Fibroblast of lung (primary cell): ENCODE measurements at regions not wholly inside any gene's neighbourhood (a gene's known extent, or its start where the extent isn't known, plus 50 kb on each side); places are given as distances from the start of the nearest gene placed in this dataset.

Source experiments
- EZH2 ChIP-seq: IDR thresholded peaks from 2 replicates; pipeline ENCODE4 v1.5.1; 2012; ENCODE audit warnings: low read length, control low read depth, mild to moderate bottlenecking; ENCODE audit errors: missing control alignments
- TF ChIP-seq, protein P1 (sequence below), 2 donors: IDR thresholded peaks in 1 of 2; conservative IDR thresholded peaks in 1 of 2; 1 replicate in 1 of 2; 2 replicates in 1 of 2; pipeline ENCODE4 v1.5.1; 2011 to 2012; ENCODE audit warnings: low read length in 2 of 2, control low read depth in 1 of 2, inconsistent platforms in 1 of 2, low read depth in 1 of 2, mild to moderate bottlenecking in 1 of 2

DNA sequence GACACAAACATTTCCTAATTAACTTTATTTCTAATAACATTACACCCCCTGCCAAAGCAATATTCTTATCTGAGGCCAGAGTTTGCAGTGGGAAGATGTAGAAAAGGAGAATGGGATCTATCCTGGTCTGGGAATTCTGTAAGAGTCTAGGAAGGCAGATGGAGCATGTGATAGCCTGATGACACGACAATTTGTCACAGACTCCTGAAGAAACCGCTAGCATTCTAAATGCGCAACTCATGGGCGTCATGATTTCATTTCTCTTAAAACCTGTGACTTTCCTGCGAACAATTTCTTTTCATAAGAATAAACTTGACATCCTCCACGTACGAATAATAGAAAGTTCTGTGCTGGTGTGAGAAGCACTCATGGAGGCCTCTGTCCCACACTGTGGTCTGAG, 72.9 kb upstream of the ATP10A start:
- TF ChIP-seq, protein P1, sequence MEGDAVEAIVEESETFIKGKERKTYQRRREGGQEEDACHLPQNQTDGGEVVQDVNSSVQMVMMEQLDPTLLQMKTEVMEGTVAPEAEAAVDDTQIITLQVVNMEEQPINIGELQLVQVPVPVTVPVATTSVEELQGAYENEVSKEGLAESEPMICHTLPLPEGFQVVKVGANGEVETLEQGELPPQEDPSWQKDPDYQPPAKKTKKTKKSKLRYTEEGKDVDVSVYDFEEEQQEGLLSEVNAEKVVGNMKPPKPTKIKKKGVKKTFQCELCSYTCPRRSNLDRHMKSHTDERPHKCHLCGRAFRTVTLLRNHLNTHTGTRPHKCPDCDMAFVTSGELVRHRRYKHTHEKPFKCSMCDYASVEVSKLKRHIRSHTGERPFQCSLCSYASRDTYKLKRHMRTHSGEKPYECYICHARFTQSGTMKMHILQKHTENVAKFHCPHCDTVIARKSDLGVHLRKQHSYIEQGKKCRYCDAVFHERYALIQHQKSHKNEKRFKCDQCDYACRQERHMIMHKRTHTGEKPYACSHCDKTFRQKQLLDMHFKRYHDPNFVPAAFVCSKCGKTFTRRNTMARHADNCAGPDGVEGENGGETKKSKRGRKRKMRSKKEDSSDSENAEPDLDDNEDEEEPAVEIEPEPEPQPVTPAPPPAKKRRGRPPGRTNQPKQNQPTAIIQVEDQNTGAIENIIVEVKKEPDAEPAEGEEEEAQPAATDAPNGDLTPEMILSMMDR (conservative IDR thresholded peaks at IDR 0.05 in 1 of 2, IDR thresholded peaks at IDR 0.05 in 1 of 2; ENCODE audit: low read depth in 1 of 2, low read length in 2 of 2) = no peak
- no peak for TF ChIP-seq EZH2
